ELF-1 (cell line): ENCODE measurements at regions not wholly inside any gene's neighbourhood (a gene's known extent, or its start where the extent isn't known, plus 50 kb on each side); places are given as distances from the start of the nearest gene placed in this dataset.
"Not testable (repeated sequence)": the region's sequence is repeated elsewhere in the genome, so short reads cannot be mapped to it uniquely, and the experiment has no call there.

ENCODE experiments used
- DNase-seq: peaks from one replicate; pipeline ENCODE4 v3.0.0-alpha.2; 2016; ENCODE audit warnings: low read depth, low spot score

DNA sequence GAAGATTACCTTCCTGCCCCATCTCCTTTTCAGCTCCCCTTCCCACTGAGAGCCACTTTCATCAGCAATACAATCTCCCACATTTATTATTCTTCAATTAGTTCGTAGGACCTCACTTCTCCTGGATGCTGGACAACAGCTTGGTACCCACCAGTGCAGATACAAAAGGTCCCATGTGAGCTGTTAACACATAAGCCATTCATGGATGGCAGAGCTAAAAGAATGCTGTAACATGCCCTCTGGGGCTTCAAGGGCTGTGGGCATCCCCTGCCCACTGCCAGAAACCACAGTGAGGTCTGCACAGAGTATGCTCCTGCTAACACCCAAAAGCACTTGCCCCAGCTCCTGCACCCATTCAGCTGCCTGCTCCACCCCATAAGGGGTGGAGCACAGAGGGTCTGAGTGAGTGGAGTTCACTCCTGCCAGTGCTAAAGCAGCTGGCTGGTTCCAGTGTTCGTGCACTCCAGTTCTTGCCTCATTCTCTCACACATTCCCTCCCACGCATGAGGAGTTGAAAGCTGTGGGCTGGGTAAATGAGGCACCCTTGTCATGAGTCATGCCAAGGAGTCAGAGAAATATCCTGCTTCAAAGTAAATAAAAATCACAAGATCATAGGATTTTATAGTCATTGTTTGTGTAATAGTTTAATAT is 305.9 kb upstream of the TMEFF2 start:
- no peak for DNase-seq

DNA sequence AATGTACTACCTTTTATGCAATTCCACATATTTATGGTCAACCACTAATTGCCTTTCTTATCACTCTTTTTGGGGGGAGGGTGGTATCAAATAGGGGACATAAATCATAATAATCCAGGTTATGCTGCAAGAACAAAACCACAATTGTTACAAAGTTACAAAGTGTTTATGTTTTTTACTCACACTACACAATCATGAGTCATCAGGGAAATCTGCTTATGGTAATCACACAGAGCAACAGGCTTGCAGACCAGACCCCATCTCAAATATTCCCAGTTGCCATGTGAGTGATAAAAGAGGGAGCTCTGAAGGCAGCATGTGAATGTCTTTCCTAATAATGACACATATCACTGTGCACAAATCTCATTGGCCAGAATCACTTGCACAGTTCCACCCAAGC is 304.7 kb upstream of the TMEFF2 start:
- no peak for DNase-seq

DNA sequence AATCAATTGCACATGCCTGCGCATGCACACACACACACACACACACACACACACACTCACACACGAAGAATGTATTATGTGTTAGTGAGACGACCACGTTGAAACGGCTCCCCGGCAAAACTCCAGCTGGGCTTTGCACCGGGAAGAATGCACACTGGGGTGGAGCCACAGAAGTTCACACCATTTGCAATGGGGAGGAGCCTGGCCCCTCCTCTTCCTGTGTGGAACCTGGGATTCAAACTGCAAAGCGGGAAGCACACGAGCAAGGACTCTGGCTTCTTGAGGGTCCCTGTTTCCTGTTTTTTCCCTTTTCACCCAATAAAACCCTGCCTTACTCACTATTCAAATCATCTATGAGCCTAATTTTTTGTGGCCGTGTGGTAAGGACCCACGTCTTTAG is 304.0 kb upstream of the TMEFF2 start:
- no peak for DNase-seq

DNA sequence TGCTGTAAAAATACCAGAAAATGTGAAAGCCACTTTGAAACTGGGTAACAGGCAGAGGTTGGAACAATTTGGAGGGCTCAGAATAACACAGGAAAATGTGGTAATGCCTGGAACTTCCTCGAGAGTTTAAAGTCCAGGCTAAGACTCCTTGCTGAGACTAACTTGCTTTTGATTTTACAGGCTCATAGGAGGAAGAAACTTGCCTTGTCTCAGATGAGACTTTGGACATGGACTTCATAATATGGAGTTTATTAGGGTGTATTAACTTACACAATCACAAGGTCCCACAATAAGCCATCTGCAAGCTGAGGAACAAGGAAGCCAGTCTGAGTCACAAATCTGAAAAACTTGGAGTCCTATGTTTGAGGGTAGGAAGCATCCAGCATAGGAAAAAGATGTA is 293.4 kb upstream of the TMEFF2 start:
- DNase-seq, result not testable (repeated sequence)

DNA sequence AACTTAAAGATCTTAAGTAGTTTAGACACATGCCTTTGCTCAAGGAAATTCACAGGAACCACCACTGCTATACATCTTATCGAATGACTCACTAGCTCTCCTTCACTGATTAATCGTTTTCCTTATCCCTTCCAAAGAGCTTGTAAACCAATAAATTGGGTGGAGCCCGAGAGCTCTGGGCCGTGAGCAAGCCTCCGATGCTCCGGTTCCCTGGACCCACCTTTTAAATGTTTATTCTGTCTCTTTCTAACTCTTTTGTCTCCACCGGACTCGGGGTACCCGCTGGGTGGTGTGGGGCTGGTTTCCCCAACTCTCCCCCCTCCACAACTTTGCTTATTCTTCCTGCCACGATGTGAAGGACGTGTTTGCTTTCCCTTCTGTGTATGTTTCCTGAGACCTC is 292.9 kb upstream of the TMEFF2 start:
- DNase-seq, result no peak

DNA sequence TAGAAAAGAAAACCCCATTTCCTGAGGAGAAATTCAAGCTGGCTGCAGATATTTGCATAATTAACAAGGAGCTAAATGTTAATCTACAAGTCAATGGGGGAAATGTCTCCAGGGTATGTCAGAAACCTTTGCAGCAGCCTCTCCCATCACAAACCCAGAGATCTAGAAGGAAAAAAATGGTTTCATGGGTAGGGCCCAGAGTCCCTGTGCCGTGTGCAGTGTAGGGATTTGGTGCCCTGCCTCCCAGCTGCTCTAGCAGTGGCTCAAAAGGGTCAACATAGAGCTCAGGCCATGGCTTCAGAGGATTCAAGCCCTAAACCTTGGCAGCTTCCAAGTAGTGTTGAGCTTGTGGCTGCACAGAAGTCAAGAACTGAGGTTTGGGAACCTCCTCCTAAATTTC is 290.2 kb upstream of the TMEFF2 start:
- DNase-seq, result peak; percentile 25

DNA sequence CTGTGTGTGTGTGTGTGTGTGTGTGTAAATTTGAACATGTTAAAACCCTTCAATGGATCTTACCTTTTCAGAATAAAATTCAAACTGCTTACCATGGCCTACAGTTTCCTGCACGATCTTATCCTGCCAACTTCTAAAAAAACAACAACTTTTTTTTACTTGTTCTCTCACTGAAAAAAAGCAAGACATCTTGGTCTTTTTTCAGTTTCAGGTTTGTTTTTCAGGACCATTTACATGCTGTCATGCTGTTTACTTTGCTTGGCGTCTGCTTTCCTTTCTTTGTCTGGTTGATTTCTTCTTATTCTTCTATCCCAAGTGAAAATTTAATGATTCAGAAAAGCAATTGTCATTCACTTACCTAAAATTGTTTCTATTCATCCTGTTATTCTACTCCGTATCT is 286.3 kb upstream of the TMEFF2 start:
- no peak for DNase-seq

DNA sequence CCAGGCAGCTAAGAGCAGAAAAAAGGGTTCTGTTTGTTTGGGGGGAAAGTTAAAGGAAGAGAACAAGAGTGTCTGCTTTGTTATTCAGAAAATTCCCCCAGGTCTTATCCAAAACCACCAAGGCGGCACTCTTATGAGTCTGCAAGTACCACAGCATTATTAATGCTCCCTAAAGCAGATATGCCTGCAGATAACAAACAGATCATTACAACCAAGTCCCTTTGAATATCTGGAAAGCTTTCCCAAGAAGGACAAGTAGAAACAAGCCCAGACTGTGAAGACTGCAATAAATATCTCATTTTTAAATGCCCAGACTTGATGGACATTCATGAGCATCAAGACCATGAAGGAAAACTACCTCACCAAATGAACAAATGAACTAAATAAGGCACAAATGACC is 278.6 kb upstream of the TMEFF2 start:
- DNase-seq, result no peak

DNA sequence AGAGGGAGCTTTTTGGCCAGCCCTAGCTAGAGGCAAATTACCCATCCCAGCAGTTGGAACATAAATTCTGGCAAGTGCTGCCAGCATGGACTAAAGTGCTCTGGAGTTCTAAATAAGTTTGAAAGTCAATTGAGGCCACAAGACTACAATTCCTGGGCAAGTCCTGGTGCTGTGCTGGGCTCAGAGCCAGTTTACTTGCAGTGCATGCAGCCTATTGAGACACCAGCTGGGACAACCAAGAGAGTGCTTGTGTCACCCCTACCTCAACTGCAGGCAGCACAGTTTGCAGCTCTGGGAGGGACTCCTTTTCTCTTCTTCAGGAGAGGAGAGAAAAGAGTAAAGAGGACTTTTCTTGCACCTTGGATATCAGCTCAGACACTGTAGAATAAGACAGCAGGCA is 277.2 kb upstream of the TMEFF2 start:
- no peak for DNase-seq

DNA sequence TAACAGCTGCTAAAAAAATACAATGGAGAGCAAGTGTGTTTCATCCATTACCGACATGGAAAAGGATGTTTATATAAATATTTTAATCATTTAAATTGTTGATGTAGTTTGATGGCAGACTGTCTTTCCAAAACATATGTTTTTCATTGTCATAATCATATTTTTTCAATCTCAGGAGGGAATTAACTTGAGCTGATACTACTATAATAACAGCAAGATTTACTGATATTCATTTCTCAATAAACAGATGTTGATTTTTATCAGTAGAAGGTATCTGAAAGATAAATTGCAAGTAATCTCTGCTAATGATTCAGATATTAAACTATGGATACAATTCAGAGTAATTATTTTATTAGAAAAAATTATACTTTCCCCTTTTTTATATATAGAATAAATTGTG is 274.9 kb upstream of the TMEFF2 start:
- no peak for DNase-seq

DNA sequence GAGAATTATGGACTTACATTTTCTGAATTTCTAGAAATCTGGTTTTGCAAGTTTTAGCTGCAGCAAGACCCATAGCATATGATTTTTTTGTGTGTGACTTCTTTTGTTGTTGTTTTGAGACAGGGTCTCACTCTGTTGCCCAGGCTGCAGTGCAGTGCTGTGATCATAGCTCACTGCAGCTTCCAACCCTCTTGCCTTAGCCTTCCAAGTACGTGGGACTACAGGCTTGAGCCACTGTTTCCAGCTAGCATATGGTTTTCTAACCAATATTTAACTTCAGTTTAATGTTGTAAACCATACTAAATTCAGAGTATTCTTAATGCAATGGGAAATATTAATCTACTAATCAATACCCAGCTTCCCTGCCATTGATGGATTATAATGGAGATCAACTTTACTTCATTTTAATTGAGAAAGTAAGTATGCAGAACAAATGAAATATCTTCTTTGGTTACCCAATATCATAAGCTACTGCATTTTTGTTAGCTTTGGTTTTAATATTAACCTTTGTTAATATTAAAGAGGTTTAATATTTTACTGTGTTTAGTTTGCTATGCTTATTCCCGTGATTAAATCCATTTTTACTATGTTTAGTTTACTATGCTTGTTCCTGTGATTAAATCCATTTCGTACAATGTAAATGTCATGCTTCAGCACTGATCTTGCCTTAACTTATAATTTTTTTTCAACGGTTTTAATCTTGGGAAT is 273.4 kb upstream of the TMEFF2 start:
- no peak for DNase-seq

DNA sequence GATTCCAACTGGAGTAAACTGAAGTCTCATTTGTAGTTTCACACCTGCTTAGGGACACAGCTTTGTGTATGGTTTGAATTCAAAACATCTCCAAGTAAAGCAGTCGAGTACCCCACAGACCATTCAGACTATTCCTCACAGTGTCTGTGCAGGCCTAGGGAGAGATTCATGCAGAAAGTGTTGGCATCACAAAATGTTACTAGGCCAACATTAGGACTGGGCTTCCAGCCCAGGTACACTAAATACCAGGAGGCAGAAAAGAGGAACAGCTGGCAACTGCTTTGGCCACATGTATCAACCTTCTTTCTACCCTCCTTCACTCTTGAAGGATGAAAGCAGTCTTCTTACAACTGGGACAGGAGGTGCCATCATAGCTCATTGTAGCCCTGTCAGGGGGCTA is 270.4 kb upstream of the TMEFF2 start:
- no peak for DNase-seq

DNA sequence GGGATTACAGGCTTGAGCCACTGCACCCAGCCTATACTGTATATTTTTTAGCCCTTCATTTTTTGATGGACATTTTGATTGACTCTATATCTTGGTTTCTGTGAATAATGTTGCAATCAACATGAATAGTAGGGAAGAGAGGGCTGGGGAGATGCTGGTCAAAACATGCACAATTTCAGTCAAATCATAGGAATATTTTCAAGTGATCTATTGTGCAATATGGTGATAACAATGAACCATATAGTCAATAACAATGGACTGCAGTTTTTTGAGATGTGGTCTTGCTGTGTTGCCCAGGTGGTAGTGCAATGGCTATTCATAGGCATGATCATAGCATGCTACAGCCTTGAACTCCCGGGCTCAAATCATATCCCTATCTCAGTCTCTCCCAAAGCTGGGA is 264.7 kb upstream of the TMEFF2 start:
- no peak for DNase-seq

DNA sequence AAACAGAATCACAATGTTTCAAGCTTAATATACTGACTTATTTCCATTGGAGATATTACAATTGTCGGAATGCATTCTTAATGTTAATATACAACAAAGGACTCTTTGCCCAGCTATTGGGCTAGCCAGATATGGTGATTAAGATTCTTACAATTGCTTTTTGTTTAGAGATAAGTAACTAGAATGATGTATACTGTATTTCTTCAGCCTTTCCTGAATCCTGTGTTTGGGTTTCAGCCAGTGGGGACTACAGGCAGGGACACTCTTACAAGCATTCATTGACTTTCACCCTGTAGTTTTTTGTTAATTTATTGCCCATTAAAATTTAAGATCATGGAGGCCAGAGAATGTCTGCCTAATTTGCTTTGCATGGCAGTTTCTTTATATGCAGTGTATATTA is 254.1 kb upstream of the TMEFF2 start:
- DNase-seq, result no peak

DNA sequence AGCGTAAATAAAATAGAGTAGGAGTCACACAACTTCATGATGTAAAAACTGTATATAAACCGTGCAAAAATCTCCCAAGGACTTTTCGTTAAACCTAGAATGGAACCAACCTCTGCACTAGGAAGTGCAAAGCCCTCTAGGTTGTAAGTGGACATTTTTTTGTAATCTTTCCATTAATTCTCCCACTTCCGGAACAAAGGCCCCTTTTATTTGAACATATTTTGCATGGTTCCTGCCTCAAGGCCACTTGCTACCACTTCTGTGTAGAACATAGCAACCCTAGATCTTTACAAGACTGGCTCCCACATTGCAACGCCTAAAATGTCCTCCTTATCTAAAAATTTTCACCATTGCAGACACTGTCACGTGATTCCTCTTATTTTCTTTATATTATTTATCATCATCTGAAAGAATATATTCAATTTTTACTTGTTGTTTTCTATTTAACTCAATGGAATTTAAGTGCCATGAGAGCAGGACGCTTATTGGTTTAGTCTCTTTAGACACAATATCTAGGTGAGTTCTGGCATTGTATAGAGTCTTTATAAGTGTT is 249.6 kb upstream of the TMEFF2 start:
- no peak for DNase-seq

DNA sequence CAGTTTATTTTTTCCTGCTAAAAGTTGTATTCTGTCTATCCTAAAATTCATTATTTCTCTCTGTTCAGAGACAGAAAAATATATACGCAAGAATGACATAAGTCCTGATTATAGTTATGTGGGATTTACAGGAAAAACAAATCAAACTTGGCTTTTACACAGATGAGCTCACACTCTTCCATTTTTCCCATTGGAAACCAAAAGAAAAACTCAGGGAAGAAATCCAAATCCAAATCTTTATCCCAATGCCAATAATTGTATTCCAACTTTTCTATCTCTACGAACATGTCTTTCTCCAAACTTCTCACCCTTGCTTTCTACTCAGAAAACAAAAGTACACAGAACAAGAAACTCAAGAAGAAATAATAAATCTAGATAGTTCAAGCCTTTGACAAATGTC is 249.1 kb upstream of the TMEFF2 start:
- DNase-seq, result no peak

DNA sequence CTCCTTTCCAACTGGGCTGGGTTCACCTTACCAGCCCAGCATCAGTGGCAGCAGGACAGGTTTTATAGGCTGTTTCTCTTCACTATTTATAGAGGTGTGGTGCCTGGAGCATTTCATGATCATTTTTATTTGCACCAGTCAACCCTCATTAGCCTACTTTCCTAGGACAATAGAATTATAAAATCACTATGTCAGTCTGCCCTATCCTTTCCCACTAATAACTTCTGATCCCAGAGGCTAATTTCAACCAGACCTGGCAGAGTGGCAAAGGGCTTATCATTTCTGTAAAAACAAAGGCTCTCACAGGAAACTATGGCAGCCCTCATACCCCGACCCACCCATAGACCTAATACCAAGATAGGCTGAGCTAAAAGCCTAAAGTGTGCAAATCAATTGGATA is 243.5 kb upstream of the TMEFF2 start:
- no peak for DNase-seq

DNA sequence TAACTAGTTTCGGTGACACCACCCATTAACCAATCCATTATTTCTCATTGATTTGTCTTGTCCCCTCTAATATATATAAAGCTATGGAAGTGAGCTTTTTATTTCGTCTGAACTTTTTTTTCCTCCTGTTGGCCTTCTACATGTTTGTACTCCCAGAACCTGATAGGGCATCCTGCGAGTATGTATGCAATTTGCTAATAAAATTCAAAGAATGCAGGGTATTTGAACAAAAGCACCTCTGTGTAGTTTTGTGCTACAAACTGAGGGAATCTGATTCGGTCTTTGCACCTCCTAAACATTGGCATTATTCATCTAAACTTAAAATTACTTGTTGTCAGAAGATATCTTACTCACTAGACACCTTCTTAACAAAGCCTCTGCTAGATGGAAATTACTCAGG is 242.9 kb upstream of the TMEFF2 start:
- DNase-seq, result no peak

DNA sequence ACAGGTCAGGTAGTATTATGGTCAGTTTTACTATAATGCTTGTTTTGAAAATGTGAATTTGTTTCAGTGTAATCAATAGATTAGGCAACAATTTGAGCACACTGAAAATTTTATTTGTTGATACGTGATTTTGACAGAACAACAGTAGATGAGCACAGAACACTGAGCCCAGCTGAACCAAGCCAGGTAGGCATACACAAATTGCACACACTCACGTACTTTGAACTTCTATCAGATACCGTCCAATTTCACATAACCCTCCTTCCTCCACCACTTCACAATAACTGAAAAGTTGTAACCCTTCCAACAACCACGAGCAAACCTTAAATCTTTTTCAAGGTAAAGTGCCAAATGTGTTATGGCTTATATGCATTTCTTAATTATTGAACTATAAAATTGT is 229.5 kb upstream of the TMEFF2 start:
- no peak for DNase-seq

DNA sequence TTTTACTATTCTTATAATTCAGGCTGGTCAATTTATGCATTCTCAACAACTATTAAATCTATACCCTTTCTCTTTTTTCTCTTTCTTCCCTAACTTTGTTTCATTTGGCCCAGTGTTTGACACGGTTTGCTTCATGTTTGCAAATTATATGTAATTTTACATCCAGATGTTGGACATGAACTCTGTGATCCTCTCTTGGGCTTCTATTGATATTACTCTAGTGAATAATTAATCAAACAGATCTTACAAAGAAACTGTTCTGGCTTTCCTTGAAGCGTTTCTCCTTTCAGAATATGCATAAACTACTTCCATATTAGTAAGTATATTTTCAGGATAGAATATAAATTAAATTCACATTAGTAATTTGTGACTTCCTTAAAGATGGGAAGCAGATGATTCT is 225.1 kb upstream of the TMEFF2 start:
- no peak for DNase-seq

DNA sequence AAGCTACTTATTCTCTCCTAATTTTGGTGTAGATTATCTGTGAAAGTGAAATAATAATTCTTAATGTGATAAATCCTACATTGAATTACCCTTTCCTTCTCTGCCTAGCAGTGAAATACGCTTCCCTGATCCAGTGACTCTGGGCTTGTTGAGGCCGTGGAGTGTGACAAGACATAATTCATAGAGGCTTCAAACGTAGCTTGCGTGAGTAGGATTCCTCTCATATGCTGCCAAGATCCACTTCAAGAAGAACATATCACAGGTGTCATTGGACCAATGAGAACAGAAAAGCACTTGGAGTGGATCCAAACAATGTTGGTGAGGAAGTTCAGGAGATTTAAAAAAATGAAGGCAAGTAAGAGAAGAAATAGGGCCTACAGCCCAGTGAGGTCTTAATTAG is 221.3 kb upstream of the TMEFF2 start:
- DNase-seq, result no peak

DNA sequence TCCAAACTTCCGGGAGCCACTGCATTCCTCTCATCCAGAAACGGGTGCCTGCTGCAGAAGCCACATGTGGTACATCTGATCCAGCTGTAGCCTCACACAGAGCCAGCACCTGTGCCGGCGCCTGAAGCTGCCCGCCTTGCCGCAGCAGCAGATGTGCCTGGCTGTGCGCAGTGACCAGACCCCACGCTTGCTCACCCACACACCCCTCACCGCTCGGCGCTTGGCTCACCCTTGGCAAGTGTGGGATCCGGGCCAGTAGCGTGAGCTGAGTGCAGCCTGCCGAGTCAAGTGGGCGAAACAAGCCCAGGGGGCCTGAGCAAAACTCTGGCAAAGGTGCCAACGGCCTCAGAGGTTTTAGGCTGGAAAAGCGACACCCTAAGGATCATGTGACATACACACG is 220.1 kb upstream of the TMEFF2 start:
- no peak for DNase-seq
